CD4-positive, alpha-beta T cell (primary cell): ENCODE measurements at regions not wholly inside any gene's neighbourhood (a gene's known extent, or its start where the extent isn't known, plus 50 kb on each side); places are given as distances from the start of the nearest gene placed in this dataset.

Experiments used
- ATAC-seq: fragments of 200-7000 bp; cut with Tn5 transposase; one replicate; pipeline ENCODE4 v1.10.0; 2022; ENCODE audit warnings: mild to moderate bottlenecking; ENCODE audit not compliant: poor library complexity
- CTCF ChIA-PET: fragments of 350-600 bp; sonication (Branson Sonifier 250); formaldehyde crosslinking; loops from one replicate; lab custom pipeline; 2021; ENCODE audit warnings: antibody characterized with exemption, inconsistent platforms; lab: Charles Lee
- POLR2A ChIA-PET: fragments of 350-600 bp; sonication (Branson Sonifier 250); formaldehyde crosslinking; loops from one replicate; lab custom pipeline; 2021; ENCODE audit warnings: antibody characterized with exemption, inconsistent platforms; lab: Charles Lee
- DNase-seq, 14 experiments: peaks; one replicate each; pipeline ENCODE4 v3.0.0-alpha.2; 2013 to 2020; ENCODE audit warnings: mixed read lengths in 2 of 14
- H3K27ac ChIP-seq, 2 donors: one replicate each; pipeline versions ENCODE4 v1.5.1 to v1.7.0; 2013; ENCODE audit warnings: low read length in 2 of 2, low read depth in 1 of 2, mild to moderate bottlenecking in 1 of 2
- H3K27me3 ChIP-seq, 2 experiments: 1 replicate in 1 of 2; 2 replicates in 1 of 2; pipeline versions ENCODE4 v1.6.1 to v1.7.0; 2013; ENCODE audit warnings: low read length in 2 of 2, control low read depth in 1 of 2, mild to moderate bottlenecking in 1 of 2, moderate library complexity in 1 of 2; ENCODE audit not compliant: insufficient read depth in 2 of 2, control insufficient read depth in 1 of 2
- H3K36me3 ChIP-seq: one replicate; pipeline ENCODE4 v1.6.1; 2013; ENCODE audit warnings: low read length, control low read depth; ENCODE audit not compliant: insufficient read depth
- H3K4me1 ChIP-seq: one replicate; pipeline ENCODE4 v1.6.1; 2013; ENCODE audit warnings: low read length, control low read depth; ENCODE audit not compliant: insufficient read depth
- H3K4me3 ChIP-seq: one replicate; pipeline ENCODE4 v1.5.1; 2013; ENCODE audit warnings: mild to moderate bottlenecking, low read length, moderate library complexity
- H3K9me3 ChIP-seq, 2 experiments: 1 replicate in 1 of 2; 2 replicates in 1 of 2; pipeline versions ENCODE4 v1.6.1 to v1.7.0; 2013; ENCODE audit warnings: low read length in 2 of 2, mild to moderate bottlenecking in 2 of 2, control low read depth in 1 of 2, moderate library complexity in 1 of 2; ENCODE audit not compliant: control insufficient read depth in 1 of 2, insufficient read depth in 1 of 2
- H3K27ac Mint-ChIP-seq: one replicate; pipeline ENCODE4 v1.8.0; 2020; ENCODE audit warnings: mixed read lengths
- H3K27me3 Mint-ChIP-seq: one replicate; pipeline ENCODE4 v1.8.0; 2021; ENCODE audit warnings: mixed read lengths
- H3K36me3 Mint-ChIP-seq: one replicate; pipeline ENCODE4 v1.8.0; 2021; ENCODE audit warnings: low read depth, mixed read lengths
- H3K4me1 Mint-ChIP-seq: one replicate; pipeline ENCODE4 v1.8.0; 2021; ENCODE audit warnings: low read depth, mixed read lengths
- H3K4me3 Mint-ChIP-seq: one replicate; pipeline ENCODE4 v1.8.0; 2020; ENCODE audit warnings: mild to moderate bottlenecking, mixed read lengths
- H3K9me3 Mint-ChIP-seq: one replicate; pipeline ENCODE4 v1.8.0; 2020; ENCODE audit warnings: mixed read lengths
- CTCF ChIP-seq: fragments of 200-600 bp; IDR thresholded peaks from one replicate; pipeline ENCODE4 v1.8.0; 2022; ENCODE audit warnings: antibody characterized with exemption, mild to moderate bottlenecking
- intact Hi-C, 2 experiments: fragments of 100-400 bp; cut with DNase I in 1 of 2; cut with micrococcal nuclease in 1 of 2; formaldehyde crosslinking; loops; one replicate each; pipeline versions ENCODE4 v1.15.1 to v1.9.0; 2023 to 2025; cut with DNase I, micrococcal nuclease

GRCh38 chr2:134002921-134003320 is 251.0 kb upstream of the MGAT5 start:
- H3K27me3 Mint-ChIP-seq: peaks cover 6% of the 10 kb centered on the region
- ChIA-PET CTCF (no interaction called here), POLR2A (interaction anchor here (1.4 kb wide), 1 partner anchor 18 kb away, joined by 4 read pairs; no protein-coding TSS in a partner anchor)
- H3K27me3 ChIP-seq: peaks cover 0 to 11% of the 10 kb centered on the region in 2 experiments
- H3K9me3 ChIP-seq: no peaks in the 10 kb centered on the region
- no peaks in the 10 kb centered on the region for H3K4me1 ChIP-seq
- no peaks in the 10 kb centered on the region for H3K36me3 ChIP-seq
- no peaks in the 10 kb centered on the region for H3K36me3 Mint-ChIP-seq
- no peak overlapping the region for H3K4me3 ChIP-seq
- H3K9me3 Mint-ChIP-seq: no peaks in the 10 kb centered on the region
- H3K4me1 Mint-ChIP-seq: no peaks in the 10 kb centered on the region
- H3K27ac Mint-ChIP-seq: no peak overlapping the region
- no peak for TF ChIP-seq CTCF
- intact Hi-C loops: no loop called here
- no peak overlapping the region for H3K27ac ChIP-seq
- DNase-seq (no peak), ATAC-seq (no peak)
- H3K4me3 Mint-ChIP-seq: no peak overlapping the region

GRCh38 chr2:134004467-134004866 is 249.4 kb upstream of the MGAT5 start:
- Histone ChIP-seq H3K4me3 (no peak overlapping the region), H3K27ac (no peak overlapping the region), H3K4me1 (no peaks in the 10 kb centered on the region), H3K27me3 (peaks cover 0 to 11% of the 10 kb centered on the region in 2 experiments), H3K9me3 (no peaks in the 10 kb centered on the region), H3K36me3 (no peaks in the 10 kb centered on the region)
- no peak for DNase-seq
- no peak for TF ChIP-seq CTCF
- H3K27me3 Mint-ChIP-seq: peaks cover 5% of the 10 kb centered on the region
- no peaks in the 10 kb centered on the region for H3K36me3 Mint-ChIP-seq
- no peak overlapping the region for H3K27ac Mint-ChIP-seq
- no peak for ATAC-seq
- intact Hi-C loops: no loop called here
- H3K4me3 Mint-ChIP-seq: no peak overlapping the region
- H3K9me3 Mint-ChIP-seq: no peaks in the 10 kb centered on the region
- CTCF ChIA-PET: no interaction called here
- no peaks in the 10 kb centered on the region for H3K4me1 Mint-ChIP-seq
- POLR2A ChIA-PET: no interaction called here

GRCh38 chr2:134008837-134009236 is 245.0 kb upstream of the MGAT5 start:
- H3K27ac Mint-ChIP-seq: no peak overlapping the region
- H3K9me3 ChIP-seq: no peaks in the 10 kb centered on the region
- no peak overlapping the region for H3K4me3 ChIP-seq
- ChIA-PET CTCF (no interaction called here), POLR2A (no interaction called here)
- no peaks in the 10 kb centered on the region for H3K4me1 ChIP-seq
- H3K27me3 Mint-ChIP-seq: no peaks in the 10 kb centered on the region
- TF ChIP-seq CTCF: no peak
- ATAC-seq (no peak), DNase-seq (no peak)
- H3K36me3 Mint-ChIP-seq: no peaks in the 10 kb centered on the region
- no peak overlapping the region for H3K27ac ChIP-seq
- H3K27me3 ChIP-seq: peaks cover 0 to 2% of the 10 kb centered on the region in 2 experiments
- no peaks in the 10 kb centered on the region for H3K4me1 Mint-ChIP-seq
- intact Hi-C loops: no loop called here
- H3K36me3 ChIP-seq: no peaks in the 10 kb centered on the region
- H3K4me3 Mint-ChIP-seq: no peak overlapping the region
- no peaks in the 10 kb centered on the region for H3K9me3 Mint-ChIP-seq
